ENCODE measurements at regions not wholly inside any gene's neighbourhood (a gene's known extent, or its start where the extent isn't known, plus 50 kb on each side); places are given as distances from the start of the nearest gene placed in this dataset.
A peak's percentile ranks its signal among the peaks of the same experiment; 100 is the strongest.

- DNase-seq (ENCODE audit: low spot score) = no peak
- Mint-ChIP-seq H3K36me3 (ENCODE audit: low read depth, unreplicated experiment) (no peaks in the 10 kb centered on the region), H3K27ac (ENCODE audit: unreplicated experiment) (no peak overlapping the region), H3K4me3 (ENCODE audit: unreplicated experiment) (no peak overlapping the region), H3K4me1 (ENCODE audit: unreplicated experiment) (no peaks in the 10 kb centered on the region), H3K27me3 (ENCODE audit: unreplicated experiment) (peaks cover 12% of the 10 kb centered on the region), H3K9me3 (ENCODE audit: unreplicated experiment) (no peaks in the 10 kb centered on the region)
- TF ChIP-seq CTCF (IDR thresholded peaks at IDR 0.05; ENCODE audit: unreplicated experiment) = no peak
These were observed 98.3 kb upstream of the FGF3 start for GRCh38 chr11:69917529-69917928.

- H3K4me1 Mint-ChIP-seq (ENCODE audit: unreplicated experiment) = no peaks in the 10 kb centered on the region
- peaks cover 12% of the 10 kb centered on the region for H3K27me3 Mint-ChIP-seq (ENCODE audit: unreplicated experiment)
- H3K36me3 Mint-ChIP-seq (ENCODE audit: low read depth, unreplicated experiment) = no peaks in the 10 kb centered on the region
- no peak for DNase-seq (ENCODE audit: low spot score)
- no peaks in the 10 kb centered on the region for H3K9me3 Mint-ChIP-seq (ENCODE audit: unreplicated experiment)
- no peak for TF ChIP-seq CTCF (IDR thresholded peaks at IDR 0.05; ENCODE audit: unreplicated experiment)
- H3K4me3 Mint-ChIP-seq (ENCODE audit: unreplicated experiment) = no peak overlapping the region
- no peak overlapping the region for H3K27ac Mint-ChIP-seq (ENCODE audit: unreplicated experiment)
These were observed 99.2 kb upstream of the FGF3 start for GRCh38 chr11:69918231-69918937.

- Mint-ChIP-seq H3K4me1 (ENCODE audit: unreplicated experiment) (no peaks in the 10 kb centered on the region), H3K36me3 (ENCODE audit: low read depth, unreplicated experiment) (no peaks in the 10 kb centered on the region), H3K27me3 (ENCODE audit: unreplicated experiment) (peaks cover 12% of the 10 kb centered on the region), H3K9me3 (ENCODE audit: unreplicated experiment) (no peaks in the 10 kb centered on the region), H3K4me3 (ENCODE audit: unreplicated experiment) (no peak overlapping the region), H3K27ac (ENCODE audit: unreplicated experiment) (no peak overlapping the region)
- peak; percentile 96 for TF ChIP-seq CTCF (IDR thresholded peaks at IDR 0.05; ENCODE audit: unreplicated experiment)
- DNase-seq (ENCODE audit: low spot score) = peak; percentile 91
These were observed 99.9 kb upstream of the FGF3 start for GRCh38 chr11:69918938-69919650.

GRCh38 chr11:69919659-69920344 is 100.6 kb upstream of the FGF3 start:
- Mint-ChIP-seq H3K36me3 (ENCODE audit: low read depth, unreplicated experiment) (no peaks in the 10 kb centered on the region), H3K4me1 (ENCODE audit: unreplicated experiment) (no peaks in the 10 kb centered on the region), H3K27ac (ENCODE audit: unreplicated experiment) (no peak overlapping the region), H3K27me3 (ENCODE audit: unreplicated experiment) (peaks cover 12% of the 10 kb centered on the region), H3K4me3 (ENCODE audit: unreplicated experiment) (no peak overlapping the region), H3K9me3 (ENCODE audit: unreplicated experiment) (no peaks in the 10 kb centered on the region)
- no peak for DNase-seq (ENCODE audit: low spot score)
- TF ChIP-seq CTCF (IDR thresholded peaks at IDR 0.05; ENCODE audit: unreplicated experiment) = no peak
